CD4-positive, alpha-beta memory T cell (primary cell): ENCODE measurements at regions not wholly inside any gene's neighbourhood (a gene's known extent, or its start where the extent isn't known, plus 50 kb on each side); places are given as distances from the start of the nearest gene placed in this dataset.

Experiments used
- CTCF ChIA-PET: fragments of 350-600 bp; sonication (Branson Sonifier 250); formaldehyde crosslinking; loops from one replicate; lab custom pipeline; 2021; ENCODE audit warnings: inconsistent platforms; ENCODE audit not compliant: partially characterized antibody; lab: Charles Lee
- POLR2A ChIA-PET: fragments of 350-600 bp; sonication (Branson Sonifier 250); formaldehyde crosslinking; loops from one replicate; lab custom pipeline; 2021; ENCODE audit not compliant: partially characterized antibody; lab: Charles Lee
- DNase-seq, 5 donors: peaks; one replicate each; pipeline versions ENCODE4 v3.0.0 to v3.0.0-alpha.2; 2020 to 2022; ENCODE audit warnings: mixed read lengths in 1 of 5
- H3K27ac ChIP-seq: one replicate; pipeline ENCODE4 v1.7.0; 2013; ENCODE audit warnings: low read depth, low read length
- H3K27me3 ChIP-seq: 2 replicates; pipeline ENCODE4 v1.7.0; 2013; ENCODE audit warnings: mild to moderate bottlenecking, low read length, moderate library complexity; ENCODE audit not compliant: insufficient read depth
- H3K36me3 ChIP-seq: 2 replicates; pipeline ENCODE4 v1.7.0; 2013; ENCODE audit warnings: mild to moderate bottlenecking, low read length, moderate library complexity; ENCODE audit not compliant: insufficient read depth
- H3K4me1 ChIP-seq: 2 replicates; pipeline ENCODE4 v1.7.0; 2013; ENCODE audit warnings: mild to moderate bottlenecking, low read length, moderate library complexity; ENCODE audit not compliant: insufficient read depth
- H3K4me3 ChIP-seq, 2 donors: one replicate each; pipeline ENCODE4 v1.7.0; 2013; ENCODE audit warnings: low read length in 2 of 2, mild to moderate bottlenecking in 1 of 2
- H3K9me3 ChIP-seq, 2 donors: one replicate each; pipeline ENCODE4 v1.7.0; 2013; ENCODE audit warnings: low read length in 2 of 2, control low read depth in 1 of 2; ENCODE audit not compliant: control insufficient read depth in 1 of 2
- H3K27ac Mint-ChIP-seq, 7 donors: one replicate each; pipeline ENCODE4 v1.8.0; 2020 to 2021; ENCODE audit warnings: mixed read lengths in 7 of 7, mild to moderate bottlenecking in 6 of 7, inconsistent platforms in 3 of 7, moderate library complexity in 3 of 7
- H3K27me3 Mint-ChIP-seq, 2 donors: one replicate each; pipeline ENCODE4 v1.8.0; 2020 to 2021; ENCODE audit warnings: mixed read lengths in 2 of 2
- H3K36me3 Mint-ChIP-seq, 2 donors: one replicate each; pipeline ENCODE4 v1.8.0; 2020 to 2021; ENCODE audit warnings: mixed read lengths in 2 of 2, inconsistent platforms in 1 of 2, mild to moderate bottlenecking in 1 of 2
- H3K4me1 Mint-ChIP-seq, 4 donors: one replicate each; pipeline ENCODE4 v1.8.0; 2020 to 2021; ENCODE audit warnings: mixed read lengths in 4 of 4, mild to moderate bottlenecking in 1 of 4
- H3K4me3 Mint-ChIP-seq, 8 donors: one replicate each; pipeline ENCODE4 v1.8.0; 2020 to 2021; ENCODE audit warnings: mixed read lengths in 8 of 8, mild to moderate bottlenecking in 7 of 8, moderate library complexity in 6 of 8, inconsistent platforms in 3 of 8
- H3K9me3 Mint-ChIP-seq, 8 donors: one replicate each; pipeline ENCODE4 v1.8.0; 2020 to 2021; ENCODE audit warnings: mixed read lengths in 8 of 8, mild to moderate bottlenecking in 5 of 8, inconsistent platforms in 3 of 8, moderate library complexity in 1 of 8
- intact Hi-C: fragments of 100-400 bp; cut with micrococcal nuclease; formaldehyde crosslinking; loops from one replicate; pipeline ENCODE4 v1.15.1; 2023

GRCh38 chr6:115814907-115815306, 245.8 kb downstream of the FRK start:
- DNase-seq = no peak
- Mint-ChIP-seq H3K9me3 (peaks cover 0 to 11% (median 7%) of the 10 kb centered on the region in 8 donors), H3K4me3 (no peak overlapping the region), H3K4me1 (no peaks in the 10 kb centered on the region), H3K27me3 (no peaks in the 10 kb centered on the region), H3K36me3 (no peaks in the 10 kb centered on the region), H3K27ac (no peak overlapping the region)
- Histone ChIP-seq H3K4me3 (no peak overlapping the region), H3K9me3 (no peaks in the 10 kb centered on the region), H3K27ac (no peak overlapping the region), H3K27me3 (no peaks in the 10 kb centered on the region), H3K36me3 (no peaks in the 10 kb centered on the region), H3K4me1 (no peaks in the 10 kb centered on the region)
- ChIA-PET CTCF (no interaction called here), POLR2A (no interaction called here)
- intact Hi-C loops = no loop called here

GRCh38 chr6:115811541-115811940, 249.2 kb downstream of the FRK start:
- POLR2A ChIA-PET = no interaction called here
- H3K27me3 Mint-ChIP-seq = no peaks in the 10 kb centered on the region
- CTCF ChIA-PET = no interaction called here

GRCh38 chr6:115798229-115798628, 262.5 kb downstream of the FRK start:
- H3K4me1 ChIP-seq = no peaks in the 10 kb centered on the region
- H3K36me3 ChIP-seq = no peaks in the 10 kb centered on the region
- no peaks in the 10 kb centered on the region for H3K4me1 Mint-ChIP-seq
- H3K9me3 ChIP-seq = no peaks in the 10 kb centered on the region
- no peaks in the 10 kb centered on the region for H3K27me3 ChIP-seq
- no peak for DNase-seq
- no peak overlapping the region for H3K4me3 ChIP-seq
- ChIA-PET CTCF (no interaction called here), POLR2A (no interaction called here)
- H3K9me3 Mint-ChIP-seq = peaks cover 0 to 2% (median 0%) of the 10 kb centered on the region in 8 donors
- H3K27me3 Mint-ChIP-seq = no peaks in the 10 kb centered on the region
- no peak overlapping the region for H3K27ac Mint-ChIP-seq
- H3K4me3 Mint-ChIP-seq = no peak overlapping the region
- no peak overlapping the region for H3K27ac ChIP-seq
- intact Hi-C loops = no loop called here
- no peaks in the 10 kb centered on the region for H3K36me3 Mint-ChIP-seq

More at GRCh38 chr6:115811541-115811940, 249.2 kb downstream of the FRK start:
- no peaks in the 10 kb centered on the region for H3K27me3 ChIP-seq
- Mint-ChIP-seq H3K27ac (no peak overlapping the region), H3K36me3 (no peaks in the 10 kb centered on the region), H3K4me3 (no peak overlapping the region), H3K9me3 (peaks cover 0 to 3% (median 0%) of the 10 kb centered on the region in 8 donors), H3K4me1 (no peaks in the 10 kb centered on the region)
- H3K36me3 ChIP-seq = no peaks in the 10 kb centered on the region
- H3K9me3 ChIP-seq = no peaks in the 10 kb centered on the region
- no peak overlapping the region for H3K4me3 ChIP-seq
- intact Hi-C loops = no loop called here
- no peaks in the 10 kb centered on the region for H3K4me1 ChIP-seq
- no peak overlapping the region for H3K27ac ChIP-seq
- DNase-seq = no peak

GRCh38 chr6:115796829-115797228, 263.9 kb downstream of the FRK start:
- DNase-seq = no peak
- H3K4me1 Mint-ChIP-seq = no peaks in the 10 kb centered on the region
- H3K4me3 Mint-ChIP-seq = no peak overlapping the region
- peaks cover 0 to 2% (median 0%) of the 10 kb centered on the region in 8 donors for H3K9me3 Mint-ChIP-seq
- POLR2A ChIA-PET = no interaction called here
- no peaks in the 10 kb centered on the region for H3K36me3 ChIP-seq
- H3K4me3 ChIP-seq = no peak overlapping the region
- H3K4me1 ChIP-seq = no peaks in the 10 kb centered on the region
- H3K27me3 Mint-ChIP-seq = no peaks in the 10 kb centered on the region
- H3K36me3 Mint-ChIP-seq = no peaks in the 10 kb centered on the region
- H3K27ac ChIP-seq = no peak overlapping the region
- H3K27ac Mint-ChIP-seq = no peak overlapping the region
- H3K27me3 ChIP-seq = no peaks in the 10 kb centered on the region
- intact Hi-C loops = no loop called here
- no peaks in the 10 kb centered on the region for H3K9me3 ChIP-seq
- CTCF ChIA-PET = no interaction called here

GRCh38 chr6:115796061-115796460, 264.6 kb downstream of the FRK start:
- POLR2A ChIA-PET = no interaction called here
- intact Hi-C loops = no loop called here
- H3K4me1 Mint-ChIP-seq = no peaks in the 10 kb centered on the region

GRCh38 chr6:115783402-115784061, 277.2 kb downstream of the FRK start:
- Histone ChIP-seq H3K4me1 (no peaks in the 10 kb centered on the region), H3K9me3 (no peaks in the 10 kb centered on the region), H3K36me3 (no peaks in the 10 kb centered on the region), H3K27ac (no peak overlapping the region), H3K27me3 (no peaks in the 10 kb centered on the region), H3K4me3 (no peak overlapping the region)
- ChIA-PET POLR2A (no interaction called here), CTCF (no interaction called here)
- Mint-ChIP-seq H3K27ac (no peak overlapping the region), H3K4me1 (no peaks in the 10 kb centered on the region), H3K27me3 (no peaks in the 10 kb centered on the region), H3K9me3 (peaks cover 0 to 7% (median 1%) of the 10 kb centered on the region in 8 donors), H3K36me3 (no peaks in the 10 kb centered on the region), H3K4me3 (no peak overlapping the region)
- intact Hi-C loops = no loop called here
- no peak for DNase-seq

More at GRCh38 chr6:115796061-115796460, 264.6 kb downstream of the FRK start:
- no peaks in the 10 kb centered on the region for H3K36me3 Mint-ChIP-seq
- no peak overlapping the region for H3K4me3 Mint-ChIP-seq
- H3K27me3 Mint-ChIP-seq = no peaks in the 10 kb centered on the region
- CTCF ChIA-PET = no interaction called here
- DNase-seq = no peak
- H3K9me3 ChIP-seq = no peaks in the 10 kb centered on the region
- H3K27me3 ChIP-seq = no peaks in the 10 kb centered on the region
- peaks cover 0 to 2% (median 0%) of the 10 kb centered on the region in 8 donors for H3K9me3 Mint-ChIP-seq
- no peaks in the 10 kb centered on the region for H3K36me3 ChIP-seq
- H3K4me3 ChIP-seq = no peak overlapping the region
- H3K27ac ChIP-seq = no peak overlapping the region
- no peaks in the 10 kb centered on the region for H3K4me1 ChIP-seq
- no peak overlapping the region for H3K27ac Mint-ChIP-seq

- no peaks in the 10 kb centered on the region for H3K9me3 ChIP-seq
- H3K27me3 ChIP-seq = no peaks in the 10 kb centered on the region
- H3K27ac ChIP-seq = no peak overlapping the region
- Mint-ChIP-seq H3K27me3 (no peaks in the 10 kb centered on the region), H3K9me3 (peaks cover 0 to 7% (median under 1%) of the 10 kb centered on the region in 8 donors), H3K36me3 (no peaks in the 10 kb centered on the region), H3K27ac (no peak overlapping the region), H3K4me1 (no peaks in the 10 kb centered on the region), H3K4me3 (no peak overlapping the region)
- no peak for DNase-seq
- no peaks in the 10 kb centered on the region for H3K4me1 ChIP-seq
- intact Hi-C loops = no loop called here
- CTCF ChIA-PET = no interaction called here
- no peak overlapping the region for H3K4me3 ChIP-seq
- H3K36me3 ChIP-seq = no peaks in the 10 kb centered on the region
- POLR2A ChIA-PET = no interaction called here
Measured at GRCh38 chr6:115782612-115783011, 278.1 kb downstream of the FRK start.
